ENCODE measurements at regions not wholly inside any gene's neighbourhood (a gene's known extent, or its start where the extent isn't known, plus 50 kb on each side); places are given as distances from the start of the nearest gene placed in this dataset.

DNA sequence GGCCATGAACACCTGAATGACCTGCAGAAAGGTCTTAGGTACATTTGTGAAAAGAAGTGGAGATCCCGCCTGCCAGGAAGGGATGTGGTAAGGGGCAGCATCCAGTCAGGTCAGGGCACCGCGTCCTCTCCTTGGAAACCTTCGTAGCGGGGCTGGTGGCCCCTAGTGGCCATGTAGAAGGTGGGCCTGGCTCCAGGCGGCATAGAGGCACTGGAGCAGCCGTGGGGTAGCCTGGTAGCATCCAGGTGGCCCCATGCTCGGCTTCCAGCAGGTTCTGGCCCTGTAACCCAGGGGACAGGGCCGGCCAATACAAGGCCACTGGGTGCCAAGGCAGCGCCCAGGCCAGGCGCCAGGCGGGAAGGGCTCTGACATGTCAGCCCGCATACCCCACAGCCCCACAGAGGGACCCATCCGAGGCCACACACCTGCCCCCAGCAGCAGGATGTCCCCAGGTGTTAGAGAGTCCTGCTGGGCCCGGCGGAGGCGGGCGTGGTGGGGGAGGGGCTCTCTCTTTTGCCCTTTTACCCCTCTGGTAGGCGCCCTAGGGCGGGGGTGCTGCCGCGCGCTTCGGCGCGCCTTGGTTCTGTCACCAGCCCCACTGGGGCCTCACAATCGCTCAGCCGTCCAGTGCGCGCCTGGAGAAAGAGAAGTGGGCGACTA lies 58.3 kb upstream of the SPATA31E1 start:
- DNase-seq = no peak

DNA sequence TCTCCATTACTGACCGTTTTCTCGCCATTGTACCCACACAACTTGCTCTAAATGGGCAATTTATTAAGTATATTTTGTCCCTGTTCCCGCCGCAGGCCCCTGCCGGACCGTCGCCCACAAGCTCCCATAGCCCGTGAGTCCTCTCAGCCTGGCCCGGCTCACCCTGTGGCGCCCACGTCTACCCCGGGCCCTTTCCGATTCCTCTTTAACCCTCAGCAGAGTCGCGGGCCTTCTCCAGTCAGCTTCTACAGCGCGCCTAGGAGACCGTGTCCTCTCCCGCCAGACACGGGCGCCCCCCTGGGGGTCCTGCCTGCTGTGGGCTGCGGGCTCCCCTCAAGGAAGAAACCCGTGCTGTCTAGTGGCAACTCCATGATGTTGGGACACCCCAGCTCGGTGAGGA lies 57.8 kb upstream of the SPATA31E1 start:
- no peak for DNase-seq

DNA sequence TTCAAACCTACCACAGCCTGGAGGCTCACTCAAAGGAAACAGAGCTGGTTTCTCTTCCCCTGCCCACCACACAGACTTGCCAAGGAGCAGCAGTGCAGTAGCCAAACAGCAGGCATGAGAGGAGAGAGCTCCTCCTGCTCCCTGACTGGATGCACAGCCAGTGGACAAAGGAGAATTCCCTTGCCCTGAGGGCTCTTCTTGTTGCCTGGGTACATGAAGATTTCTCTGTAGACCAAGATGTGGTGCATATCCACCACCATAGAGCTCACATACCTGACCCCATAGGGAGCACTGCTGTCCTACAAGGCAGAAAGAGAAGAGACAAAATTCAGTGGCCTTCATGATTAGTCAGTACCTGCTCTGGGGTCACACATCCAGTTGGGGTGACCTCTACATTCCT lies 56.3 kb upstream of the SPATA31E1 start:
- DNase-seq = no peak

DNA sequence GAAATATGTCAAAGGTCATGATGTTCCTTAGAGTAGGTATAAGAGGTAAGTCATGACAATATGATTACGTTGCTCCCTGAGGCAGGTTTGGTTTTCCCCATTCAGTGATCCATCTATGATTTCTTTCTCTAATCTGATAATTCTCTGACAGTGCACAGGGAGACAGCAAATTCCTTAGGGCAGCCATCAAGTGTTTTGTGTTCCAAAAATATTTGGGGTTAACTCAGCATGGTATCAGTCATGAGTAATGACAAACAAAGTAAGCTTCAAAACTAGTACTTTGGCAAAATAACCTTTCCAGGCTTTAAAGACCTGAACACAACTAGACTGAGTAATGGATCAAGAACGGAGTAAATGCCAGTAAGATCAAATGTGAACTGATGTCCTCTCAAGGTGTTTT lies 55.3 kb upstream of the SPATA31E1 start:
- DNase-seq = no peak

DNA sequence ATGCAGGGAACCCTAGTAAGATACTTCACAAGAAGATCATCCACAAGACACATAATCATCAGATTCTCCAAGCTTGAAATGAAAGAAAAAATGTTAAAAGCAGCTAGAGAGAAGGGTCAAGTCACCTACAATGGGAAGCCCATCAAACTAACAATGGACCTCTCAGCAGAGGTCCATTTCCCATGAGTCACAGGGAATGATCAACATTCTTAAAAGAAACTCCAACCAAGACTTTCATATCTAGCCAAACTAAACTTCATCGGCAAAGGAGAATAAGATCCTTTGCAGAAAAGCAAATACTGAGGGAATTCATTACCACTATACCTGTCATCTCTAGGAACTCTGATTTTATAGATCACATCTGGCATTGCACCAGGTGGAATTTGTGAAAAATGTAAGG lies 52.9 kb upstream of the SPATA31E1 start:
- no peak for DNase-seq

DNA sequence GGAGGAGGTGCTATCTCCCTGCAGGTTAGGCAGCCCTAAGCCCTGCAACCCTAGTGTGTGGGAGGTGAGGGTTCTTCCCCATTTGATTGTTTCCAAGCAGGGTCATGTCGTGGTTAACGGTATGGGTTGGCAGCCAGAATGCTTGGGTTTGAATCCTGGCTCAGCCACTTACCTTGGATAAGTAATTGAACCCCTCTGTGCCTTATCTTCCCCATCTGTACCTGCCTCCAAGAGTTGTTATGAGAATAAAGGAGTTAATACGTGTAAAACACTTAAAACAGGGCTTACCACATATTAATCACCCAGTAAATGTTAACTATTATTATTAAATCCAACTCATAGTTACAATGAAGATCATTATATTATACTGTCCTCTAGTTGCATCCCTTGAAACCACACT lies 52.2 kb upstream of the SPATA31E1 start:
- DNase-seq = no peak

DNA sequence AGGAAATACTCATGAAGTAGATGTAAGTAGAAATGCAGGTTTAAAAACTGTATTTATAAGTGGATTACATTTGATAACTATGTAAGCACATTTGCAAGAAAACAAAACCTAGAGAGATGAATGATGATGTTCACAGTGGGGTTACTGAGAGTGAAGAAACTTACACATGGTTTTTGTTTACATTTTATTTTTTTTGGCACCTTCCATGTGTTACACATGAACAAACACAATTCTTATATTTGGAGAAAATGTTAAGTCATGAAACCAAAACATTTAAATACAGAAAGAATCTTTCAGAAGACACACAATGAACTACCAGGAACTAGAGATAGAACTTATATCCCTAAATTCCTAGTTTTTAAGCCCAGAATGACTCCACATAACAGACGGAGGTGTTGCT lies 51.5 kb upstream of the SPATA31E1 start:
- DNase-seq = no peak

Measured in CD4-positive, alpha-beta T cell treated with Interleukin-12 subunit alpha and Interleukin-12 subunit beta, for 1 hour (primary cell).